Amniotic stem cell (primary cell): ENCODE measurements at regions not wholly inside any gene's neighbourhood (a gene's known extent, or its start where the extent isn't known, plus 50 kb on each side); places are given as distances from the start of the nearest gene placed in this dataset.

Experiments used
- DNase-seq: peaks from one replicate; lab custom pipeline; 2025; lab: John Stamatoyannopoulos, UW

DNA sequence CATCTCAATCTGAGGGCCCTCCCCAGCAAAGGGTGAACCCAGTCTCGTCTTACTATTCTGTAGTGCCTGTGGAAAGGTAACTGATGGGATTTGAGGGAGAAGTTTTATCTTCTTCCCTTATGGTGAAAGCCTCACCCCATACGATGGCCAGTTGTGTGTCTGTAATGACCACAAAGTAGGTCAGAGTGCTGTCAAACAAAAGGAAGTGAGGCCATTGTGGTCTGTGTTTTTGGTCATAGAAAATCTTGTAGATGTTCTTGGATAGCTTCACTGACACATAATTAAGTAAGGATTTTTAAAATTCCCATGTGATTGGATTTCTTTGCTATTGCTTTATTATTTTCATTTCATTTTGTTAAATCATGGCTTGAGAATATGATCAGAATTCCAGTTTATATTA lies 505.1 kb upstream of the KLF4 start:
- DNase-seq = no peak

- DNase-seq = no peak
Measured at GRCh38 chr9:107992271-107992670, 502.7 kb upstream of the KLF4 start.

DNA sequence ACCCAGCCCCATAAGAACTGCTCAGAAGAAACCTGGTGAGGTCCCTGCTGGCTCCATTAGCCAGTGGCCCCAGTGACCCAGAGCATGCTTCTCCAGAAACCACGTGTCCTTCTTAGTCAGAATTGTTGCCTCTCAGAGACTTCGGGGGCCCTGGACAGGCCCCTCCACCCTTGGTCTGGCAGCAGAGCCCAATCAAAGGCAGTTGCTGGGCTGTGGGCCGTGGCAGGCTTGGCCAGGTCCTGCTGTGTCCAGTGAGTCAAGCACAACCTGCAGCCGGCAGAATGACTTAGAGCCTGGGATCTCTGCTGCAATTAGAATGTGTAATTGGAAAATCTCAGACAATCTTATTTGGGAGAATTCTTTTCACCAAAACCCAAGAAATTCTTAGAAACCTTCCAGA lies 502.0 kb upstream of the KLF4 start:
- DNase-seq = no peak

- DNase-seq = no peak
Measured at GRCh38 chr9:107989544-107989943, 500.0 kb upstream of the KLF4 start.

DNA sequence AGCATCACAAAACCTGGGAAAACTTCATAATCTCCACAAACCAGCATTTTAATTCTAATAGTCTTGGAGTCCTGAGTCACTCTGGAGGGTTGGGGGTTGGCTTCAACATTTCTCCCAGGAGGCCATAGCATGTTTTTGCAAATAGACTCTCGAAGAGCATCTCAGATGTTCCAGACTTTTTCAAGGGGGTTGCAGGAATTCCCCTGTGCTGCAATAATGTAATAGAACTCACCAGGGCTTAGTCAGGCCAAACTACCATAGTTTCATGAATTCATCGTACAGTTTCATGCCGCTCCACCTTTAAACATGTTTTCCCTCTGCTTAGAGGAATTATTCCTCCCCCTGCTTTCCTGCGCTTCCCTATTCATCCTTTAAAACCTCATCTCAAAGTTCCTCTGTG lies 499.5 kb upstream of the KLF4 start:
- no peak for DNase-seq

DNA sequence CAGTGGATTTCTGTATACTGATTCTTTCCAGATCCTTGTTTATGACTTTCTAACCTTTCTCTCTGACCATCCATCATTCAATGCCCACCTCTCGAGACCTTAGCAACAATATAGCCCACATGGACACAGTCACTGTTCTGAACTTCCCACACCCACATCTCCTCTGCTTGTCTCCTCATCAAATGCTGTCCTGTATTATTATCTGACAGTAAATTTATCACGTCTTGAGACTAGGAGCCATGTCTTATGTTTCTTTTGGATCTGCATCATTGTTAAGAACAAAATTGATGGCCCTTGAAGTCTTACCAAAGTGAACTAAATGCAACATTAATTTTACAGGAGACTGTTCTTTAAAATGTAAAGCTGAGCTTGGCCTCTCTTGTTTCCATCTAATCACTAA lies 495.4 kb upstream of the KLF4 start:
- no peak for DNase-seq

DNA sequence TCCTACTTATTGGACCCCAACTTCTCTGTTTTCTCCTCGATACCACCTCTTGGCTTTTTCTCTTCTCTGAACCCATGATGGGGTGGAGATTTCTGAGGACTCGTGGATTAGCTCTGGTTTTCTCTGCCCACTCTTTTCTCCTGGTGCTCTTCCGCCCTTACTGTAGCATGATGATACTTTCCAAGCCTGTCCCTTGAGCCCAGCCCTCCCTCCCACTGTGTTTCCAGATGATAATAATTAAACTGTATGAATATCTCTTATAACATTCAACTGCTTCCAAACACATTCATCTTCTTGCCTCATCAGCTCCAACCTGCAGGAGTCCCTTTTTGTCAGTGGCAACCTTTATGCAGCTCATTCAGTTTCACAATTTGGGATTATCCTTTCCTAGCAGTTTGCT lies 494.2 kb upstream of the KLF4 start:
- no peak for DNase-seq

- DNase-seq = peak; percentile 11
Measured at GRCh38 chr9:107983181-107983603, 493.6 kb upstream of the KLF4 start.

- DNase-seq = no peak
Measured at GRCh38 chr9:107982745-107983144, 493.2 kb upstream of the KLF4 start.

DNA sequence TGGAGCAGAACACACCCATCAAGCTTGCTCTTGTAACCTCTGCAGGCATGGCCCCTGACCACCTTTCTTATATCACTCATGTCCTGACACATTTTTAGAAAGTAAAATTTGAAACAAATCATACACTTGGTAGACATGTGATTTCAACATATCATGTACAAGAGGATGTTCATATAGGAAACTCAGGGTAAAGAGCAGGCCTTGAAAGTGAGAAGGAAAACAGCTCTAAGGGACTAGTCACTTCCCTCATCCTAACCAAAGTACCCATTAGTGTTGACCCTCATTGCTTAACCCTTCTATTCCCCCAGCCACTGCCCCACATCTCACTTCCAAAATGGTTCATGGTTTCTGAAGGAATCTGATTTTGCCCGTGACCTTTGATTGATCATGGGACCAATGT lies 492.4 kb upstream of the KLF4 start:
- no peak for DNase-seq

GRCh38 chr9:107980984-107981383 lies 491.4 kb upstream of the KLF4 start:
- DNase-seq = no peak

- DNase-seq = no peak
Measured at GRCh38 chr9:107976767-107977166, 487.2 kb upstream of the KLF4 start.

GRCh38 chr9:107975426-107976010 lies 485.9 kb upstream of the KLF4 start:
- DNase-seq = no peak

GRCh38 chr9:107973451-107973850 lies 483.9 kb upstream of the KLF4 start:
- DNase-seq = no peak

DNA sequence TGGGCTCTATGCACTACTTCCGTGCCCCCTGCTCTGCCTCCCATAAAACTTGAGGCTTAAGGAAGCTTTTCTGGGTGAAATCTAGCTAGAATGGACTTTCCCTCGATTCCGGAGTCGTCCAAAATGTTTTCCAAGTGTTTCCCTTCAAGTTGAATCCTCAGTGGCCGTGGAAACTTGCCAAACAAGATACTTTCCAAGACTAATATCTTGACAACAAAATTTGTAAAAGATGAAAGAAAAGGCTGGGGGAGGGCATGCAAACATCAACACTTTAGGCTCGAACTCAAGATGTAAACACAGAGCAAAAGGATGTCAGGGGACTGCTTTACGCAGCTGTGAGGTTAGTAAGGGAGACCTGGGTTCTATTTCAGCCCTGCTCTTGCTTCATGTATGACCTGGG lies 482.8 kb upstream of the KLF4 start:
- DNase-seq = no peak

DNA sequence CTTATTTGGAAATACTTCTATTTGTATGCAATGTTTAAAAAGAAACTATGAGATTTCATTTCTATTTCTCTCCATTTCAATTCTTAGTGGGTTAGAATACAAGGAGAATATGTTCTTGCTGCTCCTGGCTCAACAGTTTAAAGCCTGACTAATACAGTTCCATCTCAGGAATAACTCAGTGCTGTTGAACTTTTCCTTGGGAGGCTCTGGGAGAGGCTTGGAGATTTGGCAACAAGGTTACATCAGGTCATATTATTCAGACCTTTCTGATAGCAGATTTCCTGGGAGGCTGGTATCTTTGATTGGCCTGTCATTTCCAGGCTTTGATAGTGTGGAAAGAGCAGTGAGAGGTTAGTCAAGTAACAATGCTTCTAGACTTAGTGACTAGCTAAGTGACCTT lies 481.7 kb upstream of the KLF4 start:
- DNase-seq = no peak

DNA sequence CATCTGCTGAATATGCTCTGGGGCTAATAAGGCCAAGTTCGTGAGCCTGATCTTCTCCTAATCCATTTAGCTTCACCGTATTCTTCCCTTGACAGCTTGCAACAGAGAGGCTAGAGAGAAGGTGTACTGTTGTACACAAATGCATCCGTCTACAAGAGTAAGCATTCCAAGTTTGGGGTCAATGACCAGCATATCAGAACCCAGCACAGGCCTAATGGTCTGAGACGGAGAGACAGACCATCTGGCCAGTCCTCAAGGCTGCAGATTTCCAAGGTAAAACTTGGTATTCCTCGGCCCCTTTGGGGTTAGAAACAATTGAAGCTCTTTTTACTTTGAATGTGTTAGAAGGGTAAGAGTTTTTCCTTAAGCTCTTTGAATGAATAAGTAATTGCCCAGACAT lies 481.2 kb upstream of the KLF4 start:
- DNase-seq = no peak

- DNase-seq = no peak
Measured at GRCh38 chr9:107969727-107970126, 480.2 kb upstream of the KLF4 start.

- no peak for DNase-seq
Measured at GRCh38 chr9:107969141-107969540, 479.6 kb upstream of the KLF4 start.

GRCh38 chr9:107963246-107963645 lies 473.7 kb upstream of the KLF4 start:
- DNase-seq = no peak

- no peak for DNase-seq
Measured at GRCh38 chr9:107960916-107961315, 471.3 kb upstream of the KLF4 start.

- DNase-seq = no peak
Measured at GRCh38 chr9:107954312-107954711, 464.7 kb upstream of the KLF4 start.

- DNase-seq = no peak
Measured at GRCh38 chr9:107953556-107954125, 464.1 kb upstream of the KLF4 start.

DNA sequence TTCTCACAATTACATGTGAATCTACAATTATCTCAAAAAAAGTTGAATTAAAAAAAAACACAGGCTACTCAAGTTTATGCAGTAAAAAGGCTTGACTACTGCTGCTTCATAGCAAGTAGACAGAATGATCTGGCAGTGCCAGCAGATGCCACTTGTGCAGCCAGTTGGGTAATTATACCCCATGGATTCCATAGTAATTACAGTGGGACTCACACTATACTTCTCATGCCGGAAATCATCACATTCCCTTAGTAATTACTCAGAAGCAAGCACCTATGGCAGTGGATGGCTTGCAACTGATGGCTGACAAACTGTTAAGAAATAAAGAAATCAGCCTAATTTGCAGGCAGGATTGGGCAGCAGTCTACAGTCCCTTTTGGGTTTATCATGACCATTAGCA lies 463.2 kb upstream of the KLF4 start:
- DNase-seq = no peak
